ENCODE measurements at regions not wholly inside any gene's neighbourhood (a gene's known extent, or its start where the extent isn't known, plus 50 kb on each side); places are given as distances from the start of the nearest gene placed in this dataset.

DNA sequence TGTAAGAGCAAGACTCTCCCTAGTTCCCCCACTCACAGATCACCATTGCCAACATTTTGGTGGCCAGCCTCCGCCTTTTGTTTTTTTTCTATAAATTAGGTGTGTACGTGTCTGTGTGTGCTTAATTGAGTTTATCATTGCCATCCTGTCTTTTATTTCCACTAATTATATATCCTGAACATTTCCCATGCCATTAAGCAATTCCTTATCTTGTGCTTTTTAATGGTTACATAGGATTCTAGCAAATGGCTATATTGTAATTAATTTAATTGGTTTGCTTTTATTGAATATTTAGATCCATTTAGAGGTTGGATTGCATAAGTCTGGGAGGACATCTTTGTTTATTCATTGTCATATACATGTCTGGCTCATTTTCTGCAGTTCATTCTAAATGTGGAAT lies 107.3 kb upstream of the RTL1 start:
- DNase-seq (ENCODE audit: low spot score) (no peak), ATAC-seq (no peak)
- no peaks in the 10 kb centered on the region for H3K36me3 ChIP-seq (ENCODE audit: insufficient read depth)
- no peak overlapping the region for H3K4me2 ChIP-seq
- H2AFZ ChIP-seq: no peak overlapping the region
- no peaks in the 10 kb centered on the region for H3K4me1 ChIP-seq (ENCODE audit: insufficient read depth)
- H3K27ac ChIP-seq (ENCODE audit: low read depth): no peak overlapping the region
- TF ChIP-seq EZH2 (IDR thresholded peaks at IDR 0.05; ENCODE audit: low read depth, unreplicated experiment): no peak
- no peak for TF ChIP-seq POLR2AphosphoS5 (IDR thresholded peaks at IDR 0.05; ENCODE audit: low read depth)
- no peak for TF ChIP-seq ZNF331 (CRISPR knock-in tag; IDR thresholded peaks at IDR 0.05; ENCODE audit: low read depth)
- TF ChIP-seq JUNB (IDR thresholded peaks at IDR 0.05; ENCODE audit: unreplicated experiment): no peak
- no peak for TF ChIP-seq ZNF462 (CRISPR knock-in tag; IDR thresholded peaks at IDR 0.05)
- TF ChIP-seq STAT1 (IDR thresholded peaks at IDR 0.05; ENCODE audit: unreplicated experiment): no peak
- no peak for TF ChIP-seq ETS1 (IDR thresholded peaks at IDR 0.05)
- TF ChIP-seq EZH2phosphoT487 (IDR thresholded peaks at IDR 0.05; ENCODE audit: unreplicated experiment): no peak
- TF ChIP-seq CTCF (conservative IDR thresholded peaks at IDR 0.05; ENCODE audit: low read depth in 2 of 2): no peak
- no peak for TF ChIP-seq NANOG (IDR thresholded peaks at IDR 0.05; ENCODE audit: borderline replicate concordance)
- no peak for TF ChIP-seq REST (IDR thresholded peaks at IDR 0.05; ENCODE audit: unreplicated experiment)
- no peak for TF ChIP-seq ZNF114 (CRISPR knock-in tag; IDR thresholded peaks at IDR 0.05)
- TF ChIP-seq CREB1 (CRISPR knock-in tag; IDR thresholded peaks at IDR 0.05; ENCODE audit: low read depth): no peak
- no peaks in the 10 kb centered on the region for H3K27me3 ChIP-seq (ENCODE audit: insufficient read depth)
- H3K79me2 ChIP-seq (replicated peaks; ENCODE audit: insufficient read depth): no peaks in the 10 kb centered on the region
- H4K20me1 ChIP-seq (replicated peaks; ENCODE audit: insufficient read depth): no peaks in the 10 kb centered on the region
- H3K27me3 Mint-ChIP-seq (ENCODE audit: insufficient read depth, low read depth, poor library complexity): peaks cover 4% of the 10 kb centered on the region
- H3K27ac Mint-ChIP-seq: no peak overlapping the region
- H3K9me3 Mint-ChIP-seq: peaks cover 7% of the 10 kb centered on the region; the same call in 1 of the 3 replicates
- H3K9me2 ChIP-seq (ENCODE audit: insufficient read depth): 0 out of 2 replicates have a peak, but pooled peaks cover 3% of the 10 kb centered on the region
- H3K4me1 Mint-ChIP-seq: no peaks in the 10 kb centered on the region
- H3K4me3 Mint-ChIP-seq: no peak overlapping the region
- no peak overlapping the region for H3K4me3 ChIP-seq
- no peaks in the 10 kb centered on the region for H3F3A ChIP-seq (replicated peaks; ENCODE audit: low read depth)
- H3K36me3 Mint-ChIP-seq (ENCODE audit: low read depth): peaks cover 4% of the 10 kb centered on the region; the same call in 2 of the 3 replicates
